PC-3 (cell line): ENCODE measurements at regions not wholly inside any gene's neighbourhood (a gene's known extent, or its start where the extent isn't known, plus 50 kb on each side); places are given as distances from the start of the nearest gene placed in this dataset.
A peak's percentile ranks its signal among the peaks of the same experiment; 100 is the strongest.

ENCODE experiments used
- ATAC-seq: fragments of 200-7000 bp; cut with Tn5 transposase; 2 replicates; pipeline ENCODE4 v1.9.1; 2020; ENCODE audit warnings: mild to moderate bottlenecking, moderate library complexity
- BruUV-seq: library from RNA; stranded (reverse); fragments of 400-500 nt; replicated peaks from 2 replicates; lab custom pipeline; 2021; lab: Mats Ljungman, UMichigan
- CTCF ChIA-PET: fragments of 300-600 bp; sonication (Branson Sonifier 250); formaldehyde crosslinking; loops from one replicate; lab custom pipeline; 2022; ENCODE audit warnings: antibody characterized with exemption; lab: Charles Lee
- POLR2A ChIA-PET: fragments of 300-600 bp; sonication (Branson Sonifier 250); formaldehyde crosslinking; loops from one replicate; lab custom pipeline; 2022; ENCODE audit warnings: antibody characterized with exemption; ENCODE audit not compliant: unreplicated experiment; lab: Charles Lee
- DNase-seq: peaks from one replicate; pipeline ENCODE4 v3.0.0-alpha.2; 2015
- H2AFZ ChIP-seq: fragments of 300-600 bp; sonication (generic); 2 replicates; pipeline ENCODE4 v1.6.0; 2016; ENCODE audit warnings: antibody characterized with exemption, low read length
- H3F3A ChIP-seq: fragments of 300-600 bp; sonication (generic); one replicate; pipeline ENCODE4 v1.6.0; 2017; ENCODE audit warnings: antibody characterized with exemption, low read length, control low read depth, mild to moderate bottlenecking; ENCODE audit not compliant: unreplicated experiment
- H3K27ac ChIP-seq: fragments of 300-600 bp; sonication (generic); 2 replicates; pipeline ENCODE4 v1.5.1; 2016; ENCODE audit warnings: mild to moderate bottlenecking, low read length
- H3K27me3 ChIP-seq: fragments of 300-600 bp; sonication (generic); 2 replicates; pipeline ENCODE4 v1.6.1; 2016; ENCODE audit warnings: low read length, mixed read lengths
- H3K36me3 ChIP-seq: fragments of 300-600 bp; sonication (generic); 2 replicates; pipeline ENCODE4 v1.6.1; 2016; ENCODE audit warnings: low read depth, mixed run types, low read length, mixed read lengths
- H3K4me1 ChIP-seq: fragments of 300-600 bp; sonication (generic); 2 replicates; pipeline ENCODE4 v1.5.1; 2016; ENCODE audit warnings: low read length; ENCODE audit not compliant: insufficient read depth
- H3K4me2 ChIP-seq: fragments of 300-600 bp; sonication (generic); 2 replicates; pipeline ENCODE4 v1.6.0; 2016; ENCODE audit warnings: low read length
- H3K4me3 ChIP-seq: fragments of 300-600 bp; sonication (generic); 2 replicates; pipeline ENCODE4 v1.5.1; 2016; ENCODE audit warnings: mild to moderate bottlenecking, low read length, mixed read lengths
- H3K79me2 ChIP-seq: fragments of 300-600 bp; sonication (generic); 2 replicates; pipeline ENCODE4 v1.6.1; 2017; ENCODE audit warnings: low read length, mixed read lengths
- H3K9ac ChIP-seq: fragments of 300-600 bp; sonication (generic); 2 replicates; pipeline ENCODE4 v1.6.0; 2016; ENCODE audit warnings: mild to moderate bottlenecking, low read length
- H3K9me2 ChIP-seq: fragments of 300-600 bp; sonication (generic); replicated peaks from 2 replicates; pipeline ENCODE4 v1.6.1; 2016; ENCODE audit warnings: mixed run types, low read length, mixed read lengths
- H3K9me3 ChIP-seq: fragments of 300-600 bp; sonication (generic); 2 replicates; pipeline ENCODE4 v1.6.1; 2016; ENCODE audit warnings: low read length, mixed read lengths
- H4K20me1 ChIP-seq: fragments of 300-600 bp; sonication (generic); 2 replicates; pipeline ENCODE4 v1.6.1; 2016; ENCODE audit warnings: low read length, mixed read lengths
- CTCF ChIP-seq: fragments of 300-600 bp; sonication (generic); conservative IDR thresholded peaks from 2 replicates; pipeline ENCODE4 v1.5.1; 2017; ENCODE audit warnings: antibody characterized with exemption, low read depth, mild to moderate bottlenecking, low read length
- EZH2 ChIP-seq: fragments of 300-600 bp; sonication (generic); IDR thresholded peaks from one replicate; pipeline ENCODE4 v1.6.1; 2017; ENCODE audit warnings: antibody characterized with exemption, mild to moderate bottlenecking, low read length; ENCODE audit not compliant: unreplicated experiment
- EZH2phosphoT487 ChIP-seq: fragments of 300-600 bp; sonication (generic); IDR thresholded peaks from 2 replicates; pipeline ENCODE4 v1.6.1; 2018; ENCODE audit warnings: mild to moderate bottlenecking, antibody characterized with exemption, low read length, borderline replicate concordance
- intact Hi-C: fragments of 100-400 bp; cut with micrococcal nuclease; formaldehyde crosslinking; loops from 2 replicates; pipeline ENCODE4 v1.9.0; 2023

- DNase-seq (no peak), ATAC-seq (no peak)
- Histone ChIP-seq H3K36me3 (no peaks in the 10 kb centered on the region), H3K4me1 (no peaks in the 10 kb centered on the region), H3F3A (no peaks in the 10 kb centered on the region), H2AFZ (no peak overlapping the region), H3K9me3 (no peaks in the 10 kb centered on the region), H3K9ac (no peak overlapping the region), H3K4me3 (no peak overlapping the region), H3K9me2 (no peaks in the 10 kb centered on the region), H3K27ac (no peak overlapping the region), H4K20me1 (no peaks in the 10 kb centered on the region), H3K79me2 (no peaks in the 10 kb centered on the region), H3K4me2 (no peak overlapping the region), H3K27me3 (peaks cover 28% of the 10 kb centered on the region)
- no peak for TF ChIP-seq EZH2
- no peak for TF ChIP-seq CTCF
- TF ChIP-seq EZH2phosphoT487: no peak
- intact Hi-C loops: no loop called here
- ChIA-PET POLR2A (no interaction called here), CTCF (no interaction called here)
- BruUV-seq: no TSS peak
Measured at GRCh38 chr2:16509042-16509441, 156.6 kb downstream of the CYRIA start.

- intact Hi-C loops: no loop called here
- no peaks in the 10 kb centered on the region for H3K9me2 ChIP-seq
- no peaks in the 10 kb centered on the region for H3K4me1 ChIP-seq
- no peak overlapping the region for H3K9ac ChIP-seq
- H3K27ac ChIP-seq: no peak overlapping the region
- BruUV-seq: no TSS peak
- H3K27me3 ChIP-seq: peaks cover 28% of the 10 kb centered on the region
- DNase-seq (no peak), ATAC-seq (no peak)
- no peak overlapping the region for H2AFZ ChIP-seq
- H4K20me1 ChIP-seq: no peaks in the 10 kb centered on the region
- peak overlapping the region; percentile 61; the same call in 1 of the 2 replicates for H3K4me2 ChIP-seq
- no peaks in the 10 kb centered on the region for H3K36me3 ChIP-seq
- no peaks in the 10 kb centered on the region for H3K9me3 ChIP-seq
- ChIA-PET POLR2A (no interaction called here), CTCF (no interaction called here)
- H3F3A ChIP-seq: no peaks in the 10 kb centered on the region
- H3K79me2 ChIP-seq: no peaks in the 10 kb centered on the region
- H3K4me3 ChIP-seq: no peak overlapping the region
- TF ChIP-seq EZH2 (no peak), EZH2phosphoT487 (no peak), CTCF (no peak)
Measured at GRCh38 chr2:16508490-16508851, 157.2 kb downstream of the CYRIA start.

- intact Hi-C loops: no loop called here
Measured at GRCh38 chr2:16507655-16508489, 157.8 kb downstream of the CYRIA start.

More at GRCh38 chr2:16507655-16508489, 157.8 kb downstream of the CYRIA start:
- peak overlapping the region; percentile 48; the same call in 1 of the 2 replicates for H2AFZ ChIP-seq
- DNase-seq: peak; percentile 28
- H3K36me3 ChIP-seq: no peaks in the 10 kb centered on the region
- H3K9me3 ChIP-seq: no peaks in the 10 kb centered on the region
- CTCF ChIA-PET: no interaction called here
- peaks cover 28% of the 10 kb centered on the region for H3K27me3 ChIP-seq
- POLR2A ChIA-PET: no interaction called here
- no peak for TF ChIP-seq EZH2phosphoT487
- TF ChIP-seq CTCF: peak; percentile 43; the same call in 1 of the 2 replicates
- TF ChIP-seq EZH2: no peak
- no peaks in the 10 kb centered on the region for H3F3A ChIP-seq
- no peaks in the 10 kb centered on the region for H3K79me2 ChIP-seq
- no peaks in the 10 kb centered on the region for H3K9me2 ChIP-seq
- no TSS peak for BruUV-seq
- no peak overlapping the region for H3K9ac ChIP-seq
- H3K4me3 ChIP-seq: peak overlapping the region; percentile 46
- no peaks in the 10 kb centered on the region for H3K4me1 ChIP-seq
- ATAC-seq: peak; percentile 62
- H4K20me1 ChIP-seq: no peaks in the 10 kb centered on the region
- peak overlapping the region; percentile 61 for H3K4me2 ChIP-seq
- H3K27ac ChIP-seq: no peak overlapping the region
